ENCODE measurements at regions not wholly inside any gene's neighbourhood (a gene's known extent, or its start where the extent isn't known, plus 50 kb on each side); places are given as distances from the start of the nearest gene placed in this dataset.
"Not testable (repeated sequence)": the region's sequence is repeated elsewhere in the genome, so short reads cannot be mapped to it uniquely, and the experiment has no call there.

DNA sequence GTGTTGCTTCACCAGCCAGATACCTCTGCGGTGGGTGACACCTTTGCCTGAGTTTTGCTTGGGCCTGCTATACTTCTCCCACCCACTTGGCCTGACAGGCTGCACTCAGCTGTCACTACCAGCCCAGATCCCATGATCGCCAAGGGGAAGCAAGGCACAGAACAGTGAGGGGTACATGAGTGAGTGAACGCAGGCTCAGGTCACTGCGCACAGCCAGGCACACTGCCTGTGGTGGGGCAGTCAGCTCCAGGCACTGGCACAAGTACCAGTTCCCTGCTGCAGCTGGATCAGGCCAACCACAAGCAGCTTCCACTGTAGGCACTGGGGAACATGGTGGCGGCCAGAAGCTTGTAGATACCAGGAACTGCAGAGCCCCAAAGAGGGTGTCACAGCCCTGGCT is 441.9 kb upstream of the GRM3 start:
- no peak for DNase-seq (ENCODE audit: low spot score)

DNA sequence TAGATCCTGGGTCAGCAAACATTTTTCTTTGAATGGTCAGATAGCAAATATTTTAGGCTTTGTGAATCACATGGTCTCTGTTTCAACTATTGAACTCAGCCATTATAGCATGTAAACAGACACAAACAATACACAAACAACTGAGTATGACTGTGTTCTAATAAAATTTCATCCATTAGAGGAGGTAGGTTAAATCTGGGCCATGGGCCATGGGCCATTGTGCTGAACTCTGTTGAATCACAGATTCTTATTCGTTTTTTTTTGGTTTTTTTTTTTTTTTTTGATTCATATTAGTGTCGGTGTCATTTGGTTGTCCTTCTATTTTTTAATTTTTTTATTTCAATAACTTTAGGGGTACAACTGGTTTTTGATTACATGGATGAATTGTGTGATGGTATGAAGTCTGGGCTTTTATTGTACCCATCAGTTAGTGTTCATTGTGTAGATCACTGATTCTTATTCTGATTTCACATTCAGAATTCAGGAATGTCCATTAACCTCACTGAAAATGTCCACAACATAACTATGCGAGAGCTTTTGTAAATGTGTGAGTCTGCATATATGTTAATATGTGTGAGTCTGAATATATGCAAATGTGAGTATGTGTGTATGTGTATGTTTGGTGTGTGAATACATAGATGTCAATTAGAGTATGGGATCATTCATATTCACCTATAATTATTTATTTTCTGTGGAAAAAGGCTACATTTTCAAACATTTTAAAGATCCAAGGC is 443.7 kb upstream of the GRM3 start:
- DNase-seq (ENCODE audit: low spot score): no peak

DNA sequence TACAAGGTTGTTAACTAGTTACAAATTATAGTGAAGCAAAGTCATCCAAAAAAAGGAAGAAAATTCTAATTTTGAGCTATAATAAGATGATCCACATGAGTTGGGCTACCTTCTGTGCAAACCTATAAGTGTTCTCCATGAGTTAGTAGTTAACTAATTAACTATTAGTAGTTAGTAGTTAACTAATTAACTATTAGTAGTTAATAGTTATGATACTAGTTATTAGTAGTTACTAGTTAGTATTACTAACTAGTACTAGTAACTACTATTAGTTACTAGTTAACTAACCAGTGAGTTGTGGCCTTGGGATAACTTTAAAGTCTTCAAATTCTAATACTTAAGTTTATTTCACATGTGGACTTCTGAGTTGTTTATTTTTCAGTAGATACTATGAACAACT is 453.4 kb upstream of the GRM3 start:
- DNase-seq (ENCODE audit: low spot score): no peak

DNA sequence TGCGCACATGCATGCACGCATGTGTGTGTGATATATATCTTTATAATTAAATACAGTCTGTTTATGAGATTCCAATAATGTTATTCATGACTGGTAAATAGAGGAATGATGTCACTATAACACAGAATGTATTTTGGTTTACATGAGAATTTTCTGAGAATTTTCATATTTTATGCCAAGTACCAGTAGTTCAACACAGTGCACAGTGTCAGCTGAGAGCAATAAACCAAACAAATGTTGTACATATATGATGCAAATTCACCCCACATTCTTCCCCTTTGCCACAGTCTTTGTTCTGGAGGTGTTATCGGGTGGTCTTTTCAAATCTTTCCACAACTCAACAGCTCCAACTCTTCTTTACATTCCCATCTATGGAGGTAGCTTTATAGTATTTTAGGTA is 462.2 kb upstream of the GRM3 start:
- no peak for DNase-seq (ENCODE audit: low spot score)

DNA sequence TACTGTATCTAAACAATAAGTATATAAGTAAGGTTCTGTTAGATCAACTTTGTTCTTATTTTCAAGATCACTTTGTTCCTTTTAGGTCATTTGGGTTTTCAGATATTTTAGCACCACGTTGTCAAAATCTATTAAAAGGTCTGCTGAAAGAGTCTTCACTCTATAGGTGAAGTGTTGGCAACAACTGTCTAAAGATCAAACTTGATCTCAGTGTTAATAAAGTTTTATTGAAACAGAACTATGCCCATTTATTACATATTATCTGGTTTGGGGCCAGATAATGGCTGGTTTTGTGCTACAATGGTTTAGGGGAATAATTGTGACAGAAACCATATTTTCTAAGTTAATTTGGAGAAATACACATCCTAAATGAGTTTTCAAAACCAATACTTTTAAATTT is 478.9 kb upstream of the GRM3 start:
- no peak for DNase-seq (ENCODE audit: low spot score)

DNA sequence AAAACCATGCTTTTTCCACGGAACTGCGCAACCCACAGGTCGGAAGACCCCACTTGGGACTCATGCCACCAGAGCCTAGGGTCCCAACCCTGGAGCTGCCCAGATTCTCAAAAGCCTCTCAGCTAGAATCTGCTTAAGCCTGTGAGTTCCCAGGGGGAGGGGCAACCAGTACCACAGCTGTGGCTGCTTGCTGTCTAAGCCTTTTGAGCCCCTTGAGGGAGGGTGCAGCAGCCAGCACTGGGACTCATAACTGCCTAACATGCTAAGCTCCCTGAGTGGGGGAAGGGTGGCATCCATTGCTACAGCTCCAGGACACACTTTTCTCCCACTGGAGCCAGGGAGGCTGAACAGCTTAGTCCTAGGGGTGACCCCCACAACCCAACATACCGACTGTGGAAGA is 485.6 kb upstream of the GRM3 start:
- DNase-seq (ENCODE audit: low spot score): no peak

DNA sequence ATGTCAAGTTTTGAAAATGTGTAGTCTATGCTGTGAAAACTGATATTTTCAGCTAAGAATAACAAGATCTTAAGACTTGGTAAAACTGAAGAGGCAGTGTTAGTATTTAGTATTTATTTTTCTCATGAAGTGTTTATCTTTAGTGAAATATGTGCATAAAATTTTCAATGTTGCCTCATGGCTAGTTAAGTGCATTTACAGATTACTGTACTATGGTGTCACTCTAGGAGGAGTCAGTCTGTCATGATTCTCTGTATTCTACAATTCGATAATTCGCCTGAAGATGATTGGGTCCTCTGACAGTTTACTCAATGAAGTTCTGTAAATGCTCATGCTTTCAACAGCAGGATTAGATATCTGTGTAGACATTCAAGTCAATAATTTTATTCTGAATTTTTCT is 488.1 kb upstream of the GRM3 start:
- DNase-seq (ENCODE audit: low spot score): no peak

DNA sequence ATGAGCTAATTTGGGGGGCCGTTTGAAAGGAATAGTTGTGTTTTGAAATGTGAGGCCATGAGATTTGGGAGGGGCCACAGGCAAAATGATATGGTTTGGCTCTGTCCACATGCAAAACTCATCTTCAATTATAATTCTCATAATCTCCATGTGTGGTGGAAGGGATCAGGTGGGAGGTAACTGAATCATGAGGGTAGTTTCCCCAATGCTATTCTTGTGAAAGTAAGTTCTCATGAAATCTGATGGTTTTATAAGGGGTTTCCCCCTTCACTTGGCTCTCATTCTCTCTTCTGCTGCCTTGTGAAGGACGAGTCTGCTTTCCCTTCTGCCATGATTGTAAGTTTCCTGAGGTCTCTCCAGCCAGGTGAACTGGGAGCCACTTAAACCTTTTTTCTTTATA is 490.8 kb upstream of the GRM3 start:
- no peak for DNase-seq (ENCODE audit: low spot score)

DNA sequence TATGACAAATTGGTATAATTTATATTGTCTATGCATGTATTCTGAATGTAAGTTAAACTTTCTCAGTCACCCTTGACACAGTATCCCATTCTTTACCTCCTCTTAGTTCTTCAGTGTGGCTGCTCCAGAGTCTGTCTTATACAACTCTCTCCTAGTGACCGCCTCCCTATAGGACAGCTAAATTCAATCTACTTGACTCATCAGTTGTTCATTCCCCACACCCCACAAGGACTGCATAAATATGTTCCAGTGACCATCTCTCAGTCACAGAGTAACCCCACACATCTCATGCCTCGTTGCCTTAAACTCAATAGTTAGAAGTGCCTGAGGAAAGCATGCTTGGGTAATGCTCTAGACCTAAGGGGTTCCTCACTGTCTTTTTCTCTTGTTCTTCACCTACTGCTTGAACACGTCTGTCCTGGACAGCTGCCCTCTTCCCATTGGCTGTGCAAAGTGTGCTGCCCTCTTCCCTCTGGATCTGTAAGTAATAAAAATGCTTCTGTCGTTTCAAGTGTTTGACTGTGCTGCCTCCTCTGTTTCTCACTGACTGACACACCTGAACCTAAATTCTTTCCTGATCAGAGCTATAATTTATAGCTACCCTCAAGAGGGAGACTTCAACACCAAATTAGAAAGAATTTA is 494.6 kb upstream of the GRM3 start:
- DNase-seq (ENCODE audit: low spot score): no peak

DNA sequence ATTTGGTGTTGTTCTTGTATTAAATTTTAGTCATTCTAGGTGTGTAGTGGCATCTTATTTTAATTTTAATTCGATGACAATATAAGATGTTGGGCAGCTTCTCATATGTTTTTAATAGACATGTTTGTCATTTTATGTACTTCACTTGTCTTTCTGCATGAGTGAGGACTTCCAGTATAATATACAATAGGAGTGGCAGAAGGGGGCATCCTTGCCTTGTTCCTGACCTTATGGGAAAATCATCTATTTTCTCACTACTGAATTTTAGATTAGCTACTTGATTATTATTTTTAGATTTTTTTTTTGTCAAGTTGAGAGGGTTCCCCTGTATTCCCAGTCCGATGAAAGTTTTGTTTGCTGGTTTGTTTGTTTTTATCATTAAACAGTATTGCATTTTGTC is 495.2 kb upstream of the GRM3 start:
- no peak for DNase-seq (ENCODE audit: low spot score)

DNA sequence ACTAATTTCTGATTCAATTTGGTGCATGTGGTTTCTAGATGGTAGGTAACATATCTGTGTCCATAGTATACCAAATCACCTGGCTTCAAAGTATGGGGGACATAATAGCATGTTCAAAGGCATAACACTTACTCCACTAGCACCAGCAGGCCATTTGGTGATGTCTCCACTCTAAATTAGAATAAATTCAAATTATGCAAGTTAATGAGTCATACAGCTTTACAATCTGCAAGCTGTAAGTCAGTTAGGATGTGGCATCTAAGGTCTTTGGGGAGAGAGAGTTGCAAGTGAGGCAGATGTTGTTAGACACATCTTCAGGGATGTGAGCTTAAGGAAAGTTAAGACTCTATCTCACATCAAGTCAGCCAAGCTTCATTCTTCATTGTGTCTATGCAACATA is 506.4 kb upstream of the GRM3 start:
- no peak for DNase-seq (ENCODE audit: low spot score)

DNA sequence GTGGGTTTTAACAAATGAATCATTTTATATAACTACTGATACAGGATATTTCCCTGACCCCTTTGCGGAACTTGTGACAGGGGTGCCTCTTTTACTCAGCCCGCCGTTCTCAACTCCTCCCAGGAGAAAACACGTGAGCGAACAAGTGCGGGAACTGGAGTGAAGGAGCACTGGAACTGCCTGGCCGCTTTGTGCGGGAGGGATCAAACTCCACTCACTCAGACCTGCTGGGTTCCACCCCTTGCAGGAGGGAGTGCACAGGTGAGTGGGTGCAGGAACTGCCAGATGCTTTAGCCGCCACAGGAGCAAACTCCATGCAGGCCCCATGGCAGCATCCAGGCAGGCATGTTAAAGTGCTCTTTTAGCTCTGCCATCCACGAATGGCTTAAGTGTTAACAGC is 513.4 kb upstream of the GRM3 start:
- no peak for DNase-seq (ENCODE audit: low spot score)

DNA sequence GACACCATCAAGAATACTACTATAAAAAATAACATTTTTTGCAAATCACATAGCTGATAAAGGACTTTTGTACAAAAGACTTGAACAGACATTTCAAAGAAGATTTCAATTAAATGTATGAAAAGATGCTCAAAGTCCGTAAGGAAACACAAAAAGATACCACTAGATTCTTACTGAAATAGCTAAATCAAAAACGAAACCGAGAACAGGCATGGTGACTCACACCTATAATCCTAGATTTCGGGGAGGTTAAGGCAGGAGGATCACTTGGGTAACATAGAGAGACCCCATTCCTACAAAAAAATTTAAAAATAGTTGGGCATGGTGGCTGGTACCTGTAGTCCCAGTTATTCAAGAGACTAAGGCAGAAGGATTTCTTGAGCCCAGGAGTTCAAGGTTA is 520.2 kb upstream of the GRM3 start:
- DNase-seq (ENCODE audit: low spot score): no peak

DNA sequence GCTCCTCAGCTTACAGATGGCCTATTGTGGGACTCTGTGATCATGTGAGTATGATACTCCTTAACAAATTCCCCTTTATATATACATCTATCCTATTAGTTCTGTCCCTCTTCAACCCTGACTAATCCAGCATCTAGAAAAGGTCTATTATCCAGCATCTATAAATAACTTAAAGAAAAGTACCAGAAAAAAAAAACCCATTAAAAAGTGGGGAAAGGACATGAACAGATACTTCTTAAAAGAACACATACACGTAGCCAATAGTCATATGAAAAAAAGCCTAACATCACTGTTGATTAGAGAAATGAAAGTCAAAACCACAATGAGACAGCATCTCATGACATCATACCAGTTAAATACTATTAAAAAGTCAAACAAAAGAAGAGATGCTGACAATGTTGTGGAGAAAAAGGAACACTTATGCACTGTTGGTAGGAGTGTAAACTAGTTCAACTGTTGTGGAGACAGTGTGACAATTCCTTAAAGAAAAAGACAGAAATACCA is 549.5 kb upstream of the GRM3 start:
- DNase-seq (ENCODE audit: low spot score): no peak

DNA sequence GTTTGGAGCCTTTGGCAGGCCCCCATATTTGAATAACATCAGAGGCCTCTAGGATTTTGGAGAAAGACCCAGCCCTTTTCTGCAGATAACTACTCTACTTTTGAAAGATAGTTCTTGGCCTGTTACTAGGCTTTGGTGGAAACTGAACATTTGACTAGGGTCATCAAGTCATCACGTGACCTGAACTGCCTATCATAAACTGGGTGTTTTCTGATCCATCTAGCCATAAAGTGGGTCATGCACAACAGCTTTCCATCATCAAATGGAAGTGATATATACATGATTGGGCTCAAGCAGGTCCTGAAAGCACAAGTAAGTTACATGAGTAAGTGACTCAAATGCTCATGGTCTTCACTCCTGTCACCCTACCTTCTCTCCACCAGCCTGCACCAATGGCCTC is 552.3 kb upstream of the GRM3 start:
- no peak for DNase-seq (ENCODE audit: low spot score)

DNA sequence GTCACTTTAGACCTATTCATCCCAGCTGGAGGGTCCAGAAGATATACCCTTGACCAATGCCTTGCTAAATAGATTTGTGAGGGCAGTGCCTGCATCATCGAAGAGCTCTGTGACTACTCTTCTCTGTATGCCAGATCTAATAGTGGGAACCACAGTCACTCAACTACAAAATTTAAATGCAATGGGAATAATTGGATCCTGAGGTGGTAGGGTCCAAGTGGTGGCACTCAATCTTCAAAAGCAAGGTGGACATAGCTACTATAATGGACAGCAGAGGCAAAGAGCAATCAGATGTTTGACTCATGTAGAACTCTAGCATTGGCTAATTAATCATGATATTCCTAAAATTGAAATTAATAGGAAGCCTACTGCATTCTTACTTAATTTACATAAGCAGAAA is 554.3 kb upstream of the GRM3 start:
- no peak for DNase-seq (ENCODE audit: low spot score)

DNA sequence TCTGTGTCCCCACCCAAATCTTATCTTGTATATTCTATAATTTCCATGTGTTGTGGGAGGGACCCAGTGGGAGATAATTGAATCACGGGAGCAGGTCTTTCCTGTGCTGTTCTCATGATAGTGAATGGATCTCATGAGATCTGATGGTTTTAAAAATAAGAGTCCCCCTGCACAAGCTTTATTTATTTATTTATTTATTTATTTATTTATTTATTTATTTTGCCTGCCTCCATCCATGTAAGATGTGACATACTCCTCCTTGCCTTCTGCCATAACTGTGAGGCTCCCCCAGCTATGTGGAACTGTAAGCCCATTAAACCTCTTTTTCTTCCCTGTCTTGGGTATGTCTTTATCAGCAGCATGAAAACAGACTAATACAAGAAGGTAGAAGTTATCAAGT is 579.1 kb upstream of the GRM3 start:
- not testable (repeated sequence) for DNase-seq (ENCODE audit: low spot score)

DNA sequence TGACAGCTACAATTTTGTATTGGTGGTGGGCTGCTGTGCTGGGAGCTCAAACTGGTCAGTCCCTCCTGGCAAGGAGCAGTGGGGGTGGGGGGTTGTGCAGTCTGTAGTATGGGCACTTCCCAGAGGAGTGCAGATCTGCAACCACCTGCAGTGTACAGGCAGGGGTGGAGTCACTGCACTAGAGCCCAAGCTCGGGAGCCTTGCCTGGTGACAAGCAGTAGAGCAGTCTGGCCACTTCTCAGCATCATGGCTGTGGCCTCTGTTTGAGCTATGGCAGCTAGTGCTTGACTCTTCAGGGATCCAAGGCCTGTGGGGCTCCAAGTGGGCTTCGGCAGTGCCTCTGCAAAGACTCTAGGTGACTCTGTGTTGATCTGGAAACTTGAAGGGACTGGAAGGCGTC is 585.1 kb upstream of the GRM3 start:
- no peak for DNase-seq (ENCODE audit: low spot score)

DNA sequence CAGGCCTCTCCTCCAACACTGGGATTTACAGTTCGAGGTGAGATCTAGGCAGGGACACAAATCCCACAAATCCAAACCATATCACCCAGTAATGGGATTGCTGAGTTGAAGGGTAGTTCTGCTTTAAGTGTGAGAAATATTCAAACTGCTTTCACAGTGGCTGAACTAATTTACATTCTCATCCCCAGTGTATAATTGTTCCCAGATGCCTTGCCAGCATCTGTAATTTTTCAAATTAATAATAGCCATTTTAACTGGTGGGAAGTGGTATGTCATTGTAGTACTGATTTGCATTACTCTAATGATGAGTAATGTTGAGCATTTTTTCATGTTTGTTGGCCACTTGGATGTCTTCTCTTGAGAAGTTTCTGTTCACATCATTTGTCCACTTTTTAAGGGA is 592.8 kb upstream of the GRM3 start:
- DNase-seq (ENCODE audit: low spot score): no peak

DNA sequence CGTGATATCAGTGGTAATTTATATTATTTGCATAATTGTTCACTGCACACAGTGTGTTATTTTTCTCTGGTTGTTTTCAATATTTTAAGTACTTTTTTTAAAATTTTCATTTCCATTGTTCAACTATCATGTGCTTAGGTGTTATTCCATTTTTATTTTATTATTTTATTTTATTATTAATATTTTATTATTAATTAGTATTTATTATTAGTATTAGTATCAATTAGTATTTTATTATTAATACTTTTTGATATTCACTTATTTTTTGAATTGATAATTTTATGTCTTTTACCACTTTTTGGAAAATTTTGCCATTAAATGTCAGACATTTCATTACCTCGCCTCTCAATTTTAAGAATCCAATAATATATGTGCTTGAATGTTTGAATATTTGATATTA is 593.8 kb upstream of the GRM3 start:
- DNase-seq (ENCODE audit: low spot score): no peak

DNA sequence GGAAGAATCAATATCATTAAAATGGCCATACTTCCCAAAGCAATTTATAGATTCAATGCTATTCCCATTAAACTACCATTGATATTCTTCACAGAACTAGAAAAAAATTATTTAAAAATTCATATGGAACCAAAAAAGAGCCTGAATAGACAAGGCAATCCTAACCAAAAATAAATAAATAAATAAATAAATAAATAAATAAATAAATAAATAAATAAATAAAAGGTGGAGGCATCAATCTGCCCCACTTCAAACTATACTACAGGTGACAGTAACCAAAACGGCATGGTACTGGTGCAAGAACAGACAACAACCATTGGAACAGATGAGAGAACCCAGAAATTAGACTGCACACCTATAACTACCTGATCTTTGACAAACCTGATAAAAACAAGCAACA is 598.5 kb upstream of the GRM3 start:
- DNase-seq (ENCODE audit: low spot score): not testable (repeated sequence)

DNA sequence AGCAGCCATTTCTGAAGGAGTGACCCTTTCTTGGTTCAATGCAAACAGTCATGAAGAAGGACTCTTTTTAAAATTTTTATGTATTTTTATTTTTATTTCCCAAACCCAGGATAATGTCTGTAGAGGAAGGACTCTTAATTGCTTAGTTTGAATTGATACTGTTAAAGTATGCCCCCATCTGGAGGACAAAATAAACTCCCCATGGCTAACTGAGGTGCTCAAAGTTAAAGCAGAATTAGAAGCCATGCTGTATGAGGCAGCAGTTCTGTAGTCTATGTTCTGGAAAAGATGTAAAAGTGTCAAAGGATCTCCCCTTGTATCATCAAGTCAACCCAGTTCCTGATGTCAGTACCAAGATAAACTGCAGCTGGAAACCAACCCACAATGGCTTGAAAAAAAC is 617.9 kb upstream of the GRM3 start:
- no peak for DNase-seq (ENCODE audit: low spot score)

DNA sequence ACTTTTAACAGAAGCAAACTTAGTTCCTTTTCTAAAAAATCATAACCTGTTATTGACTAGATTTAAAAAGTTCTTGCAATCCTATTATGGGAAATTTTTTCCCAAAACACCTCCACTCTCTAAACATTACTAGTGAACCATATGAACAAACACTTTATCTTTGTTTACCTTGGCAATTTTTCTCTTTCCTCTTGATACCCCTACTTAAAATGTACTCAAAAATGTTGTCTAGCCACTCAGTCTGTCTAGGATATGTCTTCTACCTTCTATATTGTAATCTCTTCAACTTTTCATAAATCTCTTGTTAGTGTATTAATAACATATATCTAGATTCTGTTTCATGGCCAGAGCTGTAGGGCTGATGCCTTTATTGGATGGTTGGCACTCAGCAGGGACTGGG is 630.0 kb upstream of the GRM3 start:
- no peak for DNase-seq (ENCODE audit: low spot score)

DNA sequence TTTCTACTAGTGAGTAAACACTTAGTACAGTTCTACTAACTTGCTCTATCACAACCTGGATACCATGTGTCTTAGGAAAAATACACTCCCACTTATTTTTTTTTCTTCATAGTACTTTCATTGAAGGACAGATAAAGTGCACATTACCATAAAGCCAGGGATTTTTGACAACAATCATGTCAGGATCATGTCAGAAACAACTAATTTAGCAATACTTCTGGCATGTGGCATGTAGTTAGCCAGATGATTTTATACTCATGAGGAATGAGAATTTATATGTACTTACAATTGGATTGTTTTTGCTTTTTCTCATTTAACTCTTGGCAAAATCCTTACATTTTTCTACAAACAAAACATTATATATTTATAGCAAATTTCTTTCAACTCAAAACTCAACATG is 630.7 kb upstream of the GRM3 start:
- DNase-seq (ENCODE audit: low spot score): no peak
